Spinal cord (tissue), 9 donors: ENCODE measurements at regions not wholly inside any gene's neighbourhood (a gene's known extent, or its start where the extent isn't known, plus 50 kb on each side); places are given as distances from the start of the nearest gene placed in this dataset.

Experiments used
- DNase-seq, 6 donors: peaks; one replicate each; pipeline versions ENCODE4 v3.0.0 to v3.0.0-alpha.2; 2013 to 2015; ENCODE audit warnings: low spot score in 6 of 6, low read depth in 4 of 6
- H3K27ac ChIP-seq: one replicate; pipeline ENCODE4 v1.5.1; 2013; ENCODE audit warnings: low read depth, low read length, control low read depth
- H3K27me3 ChIP-seq: one replicate; pipeline ENCODE4 v1.6.1; 2013; ENCODE audit warnings: low read length; ENCODE audit not compliant: control insufficient read depth, insufficient read depth
- H3K36me3 ChIP-seq: one replicate; pipeline ENCODE4 v1.6.1; 2013; ENCODE audit warnings: low read length; ENCODE audit not compliant: control insufficient read depth, insufficient read depth
- H3K4me1 ChIP-seq: one replicate; pipeline ENCODE4 v1.6.1; 2013; ENCODE audit warnings: low read length; ENCODE audit not compliant: control insufficient read depth, insufficient read depth
- H3K4me3 ChIP-seq: one replicate; pipeline ENCODE4 v1.5.1; 2013; ENCODE audit warnings: low read depth, low read length, control low read depth
- H3K9me3 ChIP-seq: one replicate; pipeline ENCODE4 v1.6.1; 2013; ENCODE audit warnings: low read length; ENCODE audit not compliant: control insufficient read depth, insufficient read depth
- WGBS: methylation state at CpG from one replicate; pipeline ENCODE4 v1.1.5; 2013; ENCODE audit warnings: missing lambda C conversion rate; ENCODE audit not compliant: insufficient coverage; 5-methylcytosine and 5-hydroxymethylcytosine counted together
- donor health status: healthy.

GRCh38 chr4:136320465-136320813 is 1211.9 kb downstream of the PCDH18 start:
- Histone ChIP-seq H3K4me1 (no peaks in the 10 kb centered on the region), H3K36me3 (no peaks in the 10 kb centered on the region), H3K4me3 (no peak overlapping the region), H3K27me3 (no peaks in the 10 kb centered on the region), H3K9me3 (no peaks in the 10 kb centered on the region), H3K27ac (no peak overlapping the region)
- no peak for DNase-seq
- no CpG with 5 or more reads among the region's 1 CpG for WGBS

- no peaks in the 10 kb centered on the region for H3K27me3 ChIP-seq
- 98% methylated on average over 4 of the region's 4 CpGs for WGBS
- no peaks in the 10 kb centered on the region for H3K36me3 ChIP-seq
- no peak overlapping the region for H3K4me3 ChIP-seq
- no peaks in the 10 kb centered on the region for H3K9me3 ChIP-seq
- no peak overlapping the region for H3K27ac ChIP-seq
- H3K4me1 ChIP-seq, result no peaks in the 10 kb centered on the region
- DNase-seq, result no peak
Observed at GRCh38 chr4:136319789-136320464, 1212.4 kb downstream of the PCDH18 start.

- Histone ChIP-seq H3K27ac (no peak overlapping the region), H3K9me3 (no peaks in the 10 kb centered on the region), H3K27me3 (no peaks in the 10 kb centered on the region), H3K4me3 (no peak overlapping the region), H3K4me1 (no peaks in the 10 kb centered on the region), H3K36me3 (no peaks in the 10 kb centered on the region)
- WGBS, result 76% methylated on average over 3 of the region's 3 CpGs
- no peak for DNase-seq
Observed at GRCh38 chr4:136316961-136317360, 1215.3 kb downstream of the PCDH18 start.

GRCh38 chr4:136314686-136315085 is 1217.6 kb downstream of the PCDH18 start:
- no CpG with 5 or more reads among the region's 2 CpGs for WGBS
- no peak overlapping the region for H3K27ac ChIP-seq
- DNase-seq, result no peak
- no peaks in the 10 kb centered on the region for H3K4me1 ChIP-seq
- no peaks in the 10 kb centered on the region for H3K27me3 ChIP-seq
- H3K9me3 ChIP-seq, result no peaks in the 10 kb centered on the region
- H3K36me3 ChIP-seq, result no peaks in the 10 kb centered on the region
- H3K4me3 ChIP-seq, result no peak overlapping the region

- H3K4me1 ChIP-seq, result no peaks in the 10 kb centered on the region
- no peaks in the 10 kb centered on the region for H3K9me3 ChIP-seq
- no peak overlapping the region for H3K27ac ChIP-seq
- WGBS, result 63% methylated on average over 2 of the region's 2 CpGs
- no peaks in the 10 kb centered on the region for H3K36me3 ChIP-seq
- no peak overlapping the region for H3K4me3 ChIP-seq
- no peaks in the 10 kb centered on the region for H3K27me3 ChIP-seq
- no peak for DNase-seq
Observed at GRCh38 chr4:136311774-136312173, 1220.5 kb downstream of the PCDH18 start.

- WGBS, result no CpG with 5 or more reads among the region's 1 CpG
- DNase-seq, result no peak
- Histone ChIP-seq H3K4me1 (no peaks in the 10 kb centered on the region), H3K27me3 (no peaks in the 10 kb centered on the region), H3K4me3 (no peak overlapping the region), H3K9me3 (no peaks in the 10 kb centered on the region), H3K36me3 (no peaks in the 10 kb centered on the region), H3K27ac (no peak overlapping the region)
Observed at GRCh38 chr4:136307765-136308164, 1224.5 kb downstream of the PCDH18 start.

- Histone ChIP-seq H3K27me3 (no peaks in the 10 kb centered on the region), H3K27ac (no peak overlapping the region), H3K4me3 (no peak overlapping the region), H3K9me3 (no peaks in the 10 kb centered on the region), H3K36me3 (no peaks in the 10 kb centered on the region), H3K4me1 (no peaks in the 10 kb centered on the region)
- peak in 1 of 6 donors; percentile 49 for DNase-seq
- WGBS, result no CpG with 5 or more reads among the region's 2 CpGs
Observed at GRCh38 chr4:136306361-136306760, 1225.9 kb downstream of the PCDH18 start.

- Histone ChIP-seq H3K4me1 (no peaks in the 10 kb centered on the region), H3K4me3 (no peak overlapping the region), H3K36me3 (no peaks in the 10 kb centered on the region), H3K9me3 (no peaks in the 10 kb centered on the region), H3K27ac (no peak overlapping the region), H3K27me3 (no peaks in the 10 kb centered on the region)
- no peak for DNase-seq
Observed at GRCh38 chr4:136302566-136302965, 1229.7 kb downstream of the PCDH18 start.

DNA sequence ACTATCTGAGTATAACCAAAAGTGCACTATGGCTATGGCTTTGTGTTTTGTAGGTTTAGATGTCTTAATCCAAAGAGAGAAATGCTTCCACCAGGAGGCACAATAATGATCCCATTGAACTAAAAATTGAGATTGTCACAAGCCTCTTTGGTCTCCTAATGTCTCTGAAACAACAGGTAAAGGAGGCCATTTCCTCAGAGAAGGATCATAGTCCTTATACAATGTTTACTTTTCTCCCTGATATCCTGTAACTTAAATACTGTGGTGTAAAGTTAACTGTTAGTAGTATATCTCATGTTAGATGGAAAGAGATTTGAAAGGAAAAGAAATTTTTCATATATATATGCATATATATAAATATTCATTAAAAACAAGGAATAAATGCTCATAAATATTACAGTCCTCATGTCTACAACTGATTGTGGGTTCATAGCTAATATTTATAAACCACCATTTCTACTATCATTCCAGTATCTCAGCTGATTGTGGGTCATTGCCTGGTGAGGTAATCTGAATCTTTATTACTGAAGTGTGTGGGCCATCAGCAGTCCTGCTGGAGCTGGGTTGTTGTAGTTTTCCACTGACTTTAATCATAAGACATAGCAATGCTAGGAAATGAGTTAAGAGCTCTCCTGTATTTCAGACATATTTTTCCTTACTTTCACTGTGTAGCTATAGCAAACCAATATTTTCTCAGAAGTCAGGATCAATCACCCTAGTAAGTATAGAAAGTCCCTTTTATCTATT is 1230.4 kb downstream of the PCDH18 start:
- Histone ChIP-seq H3K4me3 (no peak overlapping the region), H3K27ac (no peak overlapping the region), H3K4me1 (no peaks in the 10 kb centered on the region), H3K27me3 (no peaks in the 10 kb centered on the region), H3K36me3 (no peaks in the 10 kb centered on the region), H3K9me3 (no peaks in the 10 kb centered on the region)
- no peak for DNase-seq

DNA sequence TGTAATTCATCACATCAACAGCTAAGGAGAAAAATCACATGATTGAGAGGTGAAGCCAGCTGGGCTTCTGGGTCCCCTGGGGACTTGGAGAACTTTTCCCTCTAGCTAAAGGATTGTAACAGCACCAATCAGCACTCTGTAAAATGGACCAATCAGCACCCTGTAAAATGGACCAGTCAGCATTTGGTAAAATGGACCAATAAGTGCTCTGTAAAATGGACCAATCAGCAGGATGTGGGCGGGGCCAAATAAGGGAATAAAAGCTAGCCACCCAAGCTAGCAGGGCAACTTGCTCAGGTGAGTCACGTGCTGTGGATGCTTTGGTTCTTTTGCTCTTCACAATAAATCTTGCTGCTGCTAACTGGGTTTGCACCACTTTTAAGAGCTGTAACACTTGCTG is 1248.3 kb downstream of the PCDH18 start:
- no peaks in the 10 kb centered on the region for H3K9me3 ChIP-seq
- DNase-seq, result no peak
- 89% methylated on average over 2 of the region's 2 CpGs for WGBS
- no peaks in the 10 kb centered on the region for H3K4me1 ChIP-seq
- no peaks in the 10 kb centered on the region for H3K36me3 ChIP-seq
- no peak overlapping the region for H3K4me3 ChIP-seq
- H3K27me3 ChIP-seq, result no peaks in the 10 kb centered on the region
- no peak overlapping the region for H3K27ac ChIP-seq
